GM12878 (cell line): ENCODE measurements at regions not wholly inside any gene's neighbourhood (a gene's known extent, or its start where the extent isn't known, plus 50 kb on each side); places are given as distances from the start of the nearest gene placed in this dataset.

Source experiments
- ATAC-seq: fragments of 200-7000 bp; cut with Tn5 transposase; 3 replicates; pipeline ENCODE4 v1.9.1; 2020; ENCODE audit warnings: mild to moderate bottlenecking, moderate library complexity
- BruUV-seq: library from RNA; stranded (reverse); fragments of 400-500 nt; replicated peaks from 2 replicates; lab custom pipeline; 2021; lab: Mats Ljungman, UMichigan
- CTCF ChIA-PET: fragments of 300-600 bp; sonication (Branson Sonifier 250); formaldehyde crosslinking; extraction: SDS; loops from one replicate; lab custom pipeline; 2021; ENCODE audit warnings: inconsistent platforms; lab: Yijun Ruan, JAX
- POLR2A ChIA-PET: fragments of 350-600 bp; formaldehyde crosslinking; extraction: SDS; loops from one replicate; lab custom pipeline; 2021; ENCODE audit warnings: inconsistent platforms; lab: Charles Lee
- RAD21 ChIA-PET: fragments of 300-600 bp; sonication (Branson Sonifier 250); formaldehyde crosslinking; loops from one replicate; lab custom pipeline; 2023; ENCODE audit warnings: antibody characterized with exemption; ENCODE audit not compliant: unreplicated experiment; lab: Charles Lee
- SMC1A ChIA-PET: fragments of 300-600 bp; sonication (Branson Sonifier 250); formaldehyde crosslinking; loops from one replicate; lab custom pipeline; 2023; ENCODE audit not compliant: unreplicated experiment, uncharacterized antibody; lab: Charles Lee
- DNase-seq: peaks from one replicate; pipeline ENCODE4 v3.0.0-alpha.2; 2011; ENCODE audit warnings: low read depth, low spot score
- FAIRE-seq: peaks from 3 replicates; lab custom pipeline; 2011; peaks lifted over from hg19 to GRCh38; lab: Jason Lieb, UNC
- H2AFZ ChIP-seq: 2 replicates; pipeline ENCODE4 v1.6.0; 2011; ENCODE audit warnings: low read depth, low read length, control low read depth; ENCODE audit not compliant: control insufficient read depth
- H3K27ac ChIP-seq: 2 replicates; pipeline ENCODE4 v1.5.1; 2011; ENCODE audit warnings: control low read depth; ENCODE audit not compliant: control insufficient read depth, insufficient read depth
- H3K27me3 ChIP-seq, 2 experiments: replicated peaks in 1 of 2; 2 replicates each; pipeline versions ENCODE4 v1.6.0 to v1.6.1; 2011; ENCODE audit warnings: low read length in 1 of 2; ENCODE audit not compliant: control insufficient read depth in 2 of 2, insufficient read depth in 2 of 2
- H3K36me3 ChIP-seq, 2 experiments: 2 replicates each; pipeline ENCODE4 v1.5.1; 2011; ENCODE audit warnings: low read length in 1 of 2; ENCODE audit not compliant: control insufficient read depth in 2 of 2, insufficient read depth in 2 of 2
- H3K4me1 ChIP-seq: 2 replicates; pipeline ENCODE4 v1.6.1; 2011; ENCODE audit warnings: mild to moderate bottlenecking, low read length, moderate library complexity, mixed read lengths; ENCODE audit not compliant: control insufficient read depth, insufficient read depth
- H3K4me2 ChIP-seq: 2 replicates; pipeline ENCODE4 v1.6.0; 2011; ENCODE audit warnings: control low read depth; ENCODE audit not compliant: control insufficient read depth, insufficient read depth
- H3K4me3 ChIP-seq: fragments of 200-600 bp; sonication (generic); 2 replicates; pipeline ENCODE4 v1.5.1; 2016
- H3K79me2 ChIP-seq: 2 replicates; pipeline ENCODE4 v1.6.0; 2011; ENCODE audit warnings: low read length; ENCODE audit not compliant: control insufficient read depth, insufficient read depth
- H3K9ac ChIP-seq: 2 replicates; pipeline ENCODE4 v1.8.0; 2011; ENCODE audit warnings: low read length, control low read depth, mixed read lengths; ENCODE audit not compliant: control insufficient read depth, insufficient read depth
- H3K9me3 ChIP-seq: replicated peaks from 3 replicates; pipeline ENCODE4 v1.5.1; 2011; ENCODE audit warnings: mild to moderate bottlenecking, low read length; ENCODE audit not compliant: control insufficient read depth, insufficient read depth
- H4K20me1 ChIP-seq: 2 replicates; pipeline ENCODE4 v1.6.0; 2011; ENCODE audit not compliant: control insufficient read depth, insufficient read depth
- NRF1 ChIP-seq: conservative IDR thresholded peaks from 2 replicates; pipeline ENCODE4 v1.6.1; 2011; ENCODE audit warnings: mild to moderate bottlenecking, low read depth, low read length, improper control_type of control experiment
- POLR2A ChIP-seq: IDR thresholded peaks from 2 replicates; pipeline ENCODE4 v1.6.1; 2011; ENCODE audit warnings: low read depth, mild to moderate bottlenecking, low read length
- WGBS: methylation state at CpG from one replicate; pipeline ENCODE4 v1.1.6; 2016; ENCODE audit warnings: low lambda C conversion rate; ENCODE audit not compliant: insufficient replicate concordance, insufficient coverage; ENCODE audit errors: missing lambda C conversion rate; 5-methylcytosine and 5-hydroxymethylcytosine counted together
- in situ Hi-C: fragments of 300-500 bp; cut with MboI; formaldehyde crosslinking; loops from 9 replicates; pipeline ENCODE4 v1.14.3; 2018; ENCODE audit warnings: mixed read lengths
- intact Hi-C: fragments of 100-400 bp; cut with micrococcal nuclease; formaldehyde crosslinking; loops from one replicate; pipeline ENCODE4 v1.14.2; 2022; ENCODE audit not compliant: unreplicated experiment
- TF ChIP-seq, protein P1 (sequence below): fragments of 450-650 bp; IDR thresholded peaks from 2 replicates; pipeline ENCODE4 v1.6.1; 2017; ENCODE audit warnings: low read depth, mild to moderate bottlenecking, moderate library complexity
- TF ChIP-seq, protein P2 (sequence below): fragments of 450-650 bp; formaldehyde crosslinking; IDR thresholded peaks from 2 replicates; pipeline ENCODE4 v1.4.0; 2020; ENCODE audit warnings: mild to moderate bottlenecking, moderate library complexity
- TF ChIP-seq, protein P3 (sequence below): fragments of 450-650 bp; IDR thresholded peaks from 2 replicates; pipeline ENCODE4 v1.6.1; 2017; ENCODE audit warnings: antibody characterized with exemption, mild to moderate bottlenecking, moderate library complexity

- TF ChIP-seq, protein P1, sequence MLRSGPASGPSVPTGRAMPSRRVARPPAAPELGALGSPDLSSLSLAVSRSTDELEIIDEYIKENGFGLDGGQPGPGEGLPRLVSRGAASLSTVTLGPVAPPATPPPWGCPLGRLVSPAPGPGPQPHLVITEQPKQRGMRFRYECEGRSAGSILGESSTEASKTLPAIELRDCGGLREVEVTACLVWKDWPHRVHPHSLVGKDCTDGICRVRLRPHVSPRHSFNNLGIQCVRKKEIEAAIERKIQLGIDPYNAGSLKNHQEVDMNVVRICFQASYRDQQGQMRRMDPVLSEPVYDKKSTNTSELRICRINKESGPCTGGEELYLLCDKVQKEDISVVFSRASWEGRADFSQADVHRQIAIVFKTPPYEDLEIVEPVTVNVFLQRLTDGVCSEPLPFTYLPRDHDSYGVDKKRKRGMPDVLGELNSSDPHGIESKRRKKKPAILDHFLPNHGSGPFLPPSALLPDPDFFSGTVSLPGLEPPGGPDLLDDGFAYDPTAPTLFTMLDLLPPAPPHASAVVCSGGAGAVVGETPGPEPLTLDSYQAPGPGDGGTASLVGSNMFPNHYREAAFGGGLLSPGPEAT = no peak
- no peak for TF ChIP-seq POLR2A
- TF ChIP-seq, protein P2, sequence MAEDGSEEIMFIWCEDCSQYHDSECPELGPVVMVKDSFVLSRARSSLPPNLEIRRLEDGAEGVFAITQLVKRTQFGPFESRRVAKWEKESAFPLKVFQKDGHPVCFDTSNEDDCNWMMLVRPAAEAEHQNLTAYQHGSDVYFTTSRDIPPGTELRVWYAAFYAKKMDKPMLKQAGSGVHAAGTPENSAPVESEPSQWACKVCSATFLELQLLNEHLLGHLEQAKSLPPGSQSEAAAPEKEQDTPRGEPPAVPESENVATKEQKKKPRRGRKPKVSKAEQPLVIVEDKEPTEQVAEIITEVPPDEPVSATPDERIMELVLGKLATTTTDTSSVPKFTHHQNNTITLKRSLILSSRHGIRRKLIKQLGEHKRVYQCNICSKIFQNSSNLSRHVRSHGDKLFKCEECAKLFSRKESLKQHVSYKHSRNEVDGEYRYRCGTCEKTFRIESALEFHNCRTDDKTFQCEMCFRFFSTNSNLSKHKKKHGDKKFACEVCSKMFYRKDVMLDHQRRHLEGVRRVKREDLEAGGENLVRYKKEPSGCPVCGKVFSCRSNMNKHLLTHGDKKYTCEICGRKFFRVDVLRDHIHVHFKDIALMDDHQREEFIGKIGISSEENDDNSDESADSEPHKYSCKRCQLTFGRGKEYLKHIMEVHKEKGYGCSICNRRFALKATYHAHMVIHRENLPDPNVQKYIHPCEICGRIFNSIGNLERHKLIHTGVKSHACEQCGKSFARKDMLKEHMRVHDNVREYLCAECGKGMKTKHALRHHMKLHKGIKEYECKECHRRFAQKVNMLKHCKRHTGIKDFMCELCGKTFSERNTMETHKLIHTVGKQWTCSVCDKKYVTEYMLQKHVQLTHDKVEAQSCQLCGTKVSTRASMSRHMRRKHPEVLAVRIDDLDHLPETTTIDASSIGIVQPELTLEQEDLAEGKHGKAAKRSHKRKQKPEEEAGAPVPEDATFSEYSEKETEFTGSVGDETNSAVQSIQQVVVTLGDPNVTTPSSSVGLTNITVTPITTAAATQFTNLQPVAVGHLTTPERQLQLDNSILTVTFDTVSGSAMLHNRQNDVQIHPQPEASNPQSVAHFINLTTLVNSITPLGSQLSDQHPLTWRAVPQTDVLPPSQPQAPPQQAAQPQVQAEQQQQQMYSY = no peak
Measured at GRCh38 chr5:120358949-120359348, 105.2 kb upstream of the PRR16 start (continued).

GRCh38 chr5:120361941-120362340, 102.2 kb upstream of the PRR16 start:
- no TSS peak for BruUV-seq
- Histone ChIP-seq H3K36me3 (no peaks in the 10 kb centered on the region), H3K4me1 (no peaks in the 10 kb centered on the region), H3K9ac (no peak overlapping the region), H3K4me2 (no peak overlapping the region), H3K79me2 (no peaks in the 10 kb centered on the region), H2AFZ (no peak overlapping the region), H3K27me3 (no peaks in the 10 kb centered on the region), H3K4me3 (no peak overlapping the region), H3K9me3 (no peaks in the 10 kb centered on the region), H3K27ac (no peak overlapping the region), H4K20me1 (no peaks in the 10 kb centered on the region)
- ATAC-seq = no peak
- in situ Hi-C loops = no loop called here
- RAD21 ChIA-PET = no interaction called here
- SMC1A ChIA-PET = no interaction called here
- CTCF ChIA-PET = no interaction called here
- no peak for FAIRE-seq
- TF ChIP-seq, protein P3, sequence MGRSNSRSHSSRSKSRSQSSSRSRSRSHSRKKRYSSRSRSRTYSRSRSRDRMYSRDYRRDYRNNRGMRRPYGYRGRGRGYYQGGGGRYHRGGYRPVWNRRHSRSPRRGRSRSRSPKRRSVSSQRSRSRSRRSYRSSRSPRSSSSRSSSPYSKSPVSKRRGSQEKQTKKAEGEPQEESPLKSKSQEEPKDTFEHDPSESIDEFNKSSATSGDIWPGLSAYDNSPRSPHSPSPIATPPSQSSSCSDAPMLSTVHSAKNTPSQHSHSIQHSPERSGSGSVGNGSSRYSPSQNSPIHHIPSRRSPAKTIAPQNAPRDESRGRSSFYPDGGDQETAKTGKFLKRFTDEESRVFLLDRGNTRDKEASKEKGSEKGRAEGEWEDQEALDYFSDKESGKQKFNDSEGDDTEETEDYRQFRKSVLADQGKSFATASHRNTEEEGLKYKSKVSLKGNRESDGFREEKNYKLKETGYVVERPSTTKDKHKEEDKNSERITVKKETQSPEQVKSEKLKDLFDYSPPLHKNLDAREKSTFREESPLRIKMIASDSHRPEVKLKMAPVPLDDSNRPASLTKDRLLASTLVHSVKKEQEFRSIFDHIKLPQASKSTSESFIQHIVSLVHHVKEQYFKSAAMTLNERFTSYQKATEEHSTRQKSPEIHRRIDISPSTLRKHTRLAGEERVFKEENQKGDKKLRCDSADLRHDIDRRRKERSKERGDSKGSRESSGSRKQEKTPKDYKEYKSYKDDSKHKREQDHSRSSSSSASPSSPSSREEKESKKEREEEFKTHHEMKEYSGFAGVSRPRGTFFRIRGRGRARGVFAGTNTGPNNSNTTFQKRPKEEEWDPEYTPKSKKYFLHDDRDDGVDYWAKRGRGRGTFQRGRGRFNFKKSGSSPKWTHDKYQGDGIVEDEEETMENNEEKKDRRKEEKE = no peak
- no peak for TF ChIP-seq NRF1
- POLR2A ChIA-PET = no interaction called here
- WGBS = 8% methylated on average over 3 of the region's 3 CpGs
- intact Hi-C loops = no loop called here
- no peak for DNase-seq
